GM23338 (cell line): ENCODE measurements at regions not wholly inside any gene's neighbourhood (a gene's known extent, or its start where the extent isn't known, plus 50 kb on each side); places are given as distances from the start of the nearest gene placed in this dataset.

Experiments used
- ATAC-seq: fragments of 200-7000 bp; cut with Tn5 transposase; 3 replicates; pipeline ENCODE4 v1.9.1; 2020
- DNase-seq: peaks from one replicate; pipeline ENCODE4 v3.0.0-alpha.2; 2015; ENCODE audit warnings: low spot score
- H2AFZ ChIP-seq: fragments of 200-600 bp; sonication (generic); 2 replicates; pipeline ENCODE4 v1.8.0; 2016; ENCODE audit warnings: antibody characterized with exemption, mild to moderate bottlenecking, moderate library complexity
- H3F3A ChIP-seq: fragments of 200-600 bp; sonication (generic); replicated peaks from 2 replicates; pipeline ENCODE4 v1.8.0; 2017; ENCODE audit warnings: antibody characterized with exemption, mixed run types, low read depth
- H3K27ac ChIP-seq: fragments of 200-600 bp; sonication (generic); 2 replicates; pipeline ENCODE4 v1.6.1; 2016; ENCODE audit warnings: low read depth
- H3K27me3 ChIP-seq: fragments of 200-600 bp; sonication (generic); 2 replicates; pipeline ENCODE4 v1.8.0; 2016; ENCODE audit warnings: mild to moderate bottlenecking, mixed run types, moderate library complexity; ENCODE audit not compliant: insufficient read depth
- H3K36me3 ChIP-seq: fragments of 200-600 bp; sonication (generic); 2 replicates; pipeline ENCODE4 v1.8.0; 2016; ENCODE audit warnings: mild to moderate bottlenecking; ENCODE audit not compliant: insufficient read depth
- H3K4me1 ChIP-seq: fragments of 200-600 bp; sonication (generic); 2 replicates; pipeline ENCODE4 v1.8.0; 2016; ENCODE audit warnings: mild to moderate bottlenecking, moderate library complexity; ENCODE audit not compliant: insufficient read depth
- H3K4me2 ChIP-seq: fragments of 200-600 bp; sonication (generic); 2 replicates; pipeline ENCODE4 v1.7.1; 2017; ENCODE audit warnings: mixed run types
- H3K4me3 ChIP-seq: fragments of 200-600 bp; sonication (generic); 2 replicates; pipeline ENCODE4 v1.6.1; 2016; ENCODE audit warnings: mixed run types
- H3K79me2 ChIP-seq: fragments of 200-600 bp; sonication (generic); replicated peaks from 2 replicates; pipeline ENCODE4 v1.8.0; 2017; ENCODE audit warnings: mild to moderate bottlenecking; ENCODE audit not compliant: insufficient read depth
- H3K9me2 ChIP-seq: fragments of 200-600 bp; sonication (generic); 2 replicates; pipeline ENCODE4 v1.8.0; 2017; ENCODE audit not compliant: insufficient read depth
- H4K20me1 ChIP-seq: fragments of 200-600 bp; sonication (generic); replicated peaks from 2 replicates; pipeline ENCODE4 v1.8.0; 2017; ENCODE audit warnings: mild to moderate bottlenecking; ENCODE audit not compliant: insufficient read depth
- H3K27ac Mint-ChIP-seq: 2 replicates; pipeline ENCODE4 v1.8.0; 2020; ENCODE audit warnings: inconsistent platforms, mild to moderate bottlenecking, moderate library complexity, mixed read lengths
- H3K27me3 Mint-ChIP-seq: 3 replicates; pipeline ENCODE4 v1.8.0; 2022; ENCODE audit warnings: low read depth, mild to moderate bottlenecking, moderate library complexity, mixed read lengths, inconsistent platforms; ENCODE audit not compliant: insufficient read depth, poor library complexity
- H3K36me3 Mint-ChIP-seq: 3 replicates; pipeline ENCODE4 v1.8.0; 2021; ENCODE audit warnings: low read depth, mild to moderate bottlenecking, inconsistent platforms, moderate library complexity, mixed read lengths
- H3K4me1 Mint-ChIP-seq: 3 replicates; pipeline ENCODE4 v1.8.0; 2020; ENCODE audit warnings: mild to moderate bottlenecking, inconsistent platforms, mixed read lengths
- H3K4me3 Mint-ChIP-seq: 3 replicates; pipeline ENCODE4 v1.8.0; 2021; ENCODE audit warnings: moderate library complexity, mild to moderate bottlenecking, inconsistent platforms, mixed read lengths
- H3K9me3 Mint-ChIP-seq: 3 replicates; pipeline ENCODE4 v1.8.0; 2020; ENCODE audit warnings: moderate library complexity, mild to moderate bottlenecking, inconsistent platforms, mixed read lengths
- CREB1 ChIP-seq: fragments of 250-450 bp; sonication (Bioruptor Pico); IDR thresholded peaks from 2 replicates; pipeline ENCODE4 v1.5.0; 2020; ENCODE audit warnings: low read depth, mild to moderate bottlenecking, moderate library complexity
- EZH2 ChIP-seq: fragments of 200-600 bp; sonication (generic); IDR thresholded peaks from one replicate; pipeline ENCODE4 v1.8.0; 2017; ENCODE audit warnings: antibody characterized with exemption, mild to moderate bottlenecking, low read depth; ENCODE audit not compliant: unreplicated experiment
- EZH2phosphoT487 ChIP-seq: fragments of 200-600 bp; sonication (generic); IDR thresholded peaks from one replicate; pipeline ENCODE4 v1.8.1; 2018; ENCODE audit warnings: antibody characterized with exemption; ENCODE audit not compliant: unreplicated experiment
- STAT1 ChIP-seq: IDR thresholded peaks from one replicate; pipeline ENCODE4 v1.6.1; 2016; ENCODE audit warnings: antibody characterized with exemption; ENCODE audit not compliant: unreplicated experiment
- ZNF114 ChIP-seq: fragments of 250-450 bp; sonication (Bioruptor Pico); IDR thresholded peaks from 2 replicates; pipeline ENCODE4 v1.5.0; 2020; ENCODE audit warnings: mild to moderate bottlenecking, moderate library complexity
- ZNF331 ChIP-seq: fragments of 250-450 bp; sonication (Bioruptor Pico); IDR thresholded peaks from 2 replicates; pipeline ENCODE4 v1.5.0; 2020; ENCODE audit warnings: low read depth, mild to moderate bottlenecking, moderate library complexity
- TF ChIP-seq, protein P1 (sequence below): fragments of 250-450 bp; sonication (Bioruptor Pico); IDR thresholded peaks from 2 replicates; pipeline ENCODE4 v1.5.0; 2020; ENCODE audit warnings: mild to moderate bottlenecking, moderate library complexity
- TF ChIP-seq, protein P2 (sequence below): IDR thresholded peaks from one replicate; pipeline ENCODE4 v1.6.1; 2018; ENCODE audit warnings: antibody characterized with exemption; ENCODE audit not compliant: unreplicated experiment

DNA sequence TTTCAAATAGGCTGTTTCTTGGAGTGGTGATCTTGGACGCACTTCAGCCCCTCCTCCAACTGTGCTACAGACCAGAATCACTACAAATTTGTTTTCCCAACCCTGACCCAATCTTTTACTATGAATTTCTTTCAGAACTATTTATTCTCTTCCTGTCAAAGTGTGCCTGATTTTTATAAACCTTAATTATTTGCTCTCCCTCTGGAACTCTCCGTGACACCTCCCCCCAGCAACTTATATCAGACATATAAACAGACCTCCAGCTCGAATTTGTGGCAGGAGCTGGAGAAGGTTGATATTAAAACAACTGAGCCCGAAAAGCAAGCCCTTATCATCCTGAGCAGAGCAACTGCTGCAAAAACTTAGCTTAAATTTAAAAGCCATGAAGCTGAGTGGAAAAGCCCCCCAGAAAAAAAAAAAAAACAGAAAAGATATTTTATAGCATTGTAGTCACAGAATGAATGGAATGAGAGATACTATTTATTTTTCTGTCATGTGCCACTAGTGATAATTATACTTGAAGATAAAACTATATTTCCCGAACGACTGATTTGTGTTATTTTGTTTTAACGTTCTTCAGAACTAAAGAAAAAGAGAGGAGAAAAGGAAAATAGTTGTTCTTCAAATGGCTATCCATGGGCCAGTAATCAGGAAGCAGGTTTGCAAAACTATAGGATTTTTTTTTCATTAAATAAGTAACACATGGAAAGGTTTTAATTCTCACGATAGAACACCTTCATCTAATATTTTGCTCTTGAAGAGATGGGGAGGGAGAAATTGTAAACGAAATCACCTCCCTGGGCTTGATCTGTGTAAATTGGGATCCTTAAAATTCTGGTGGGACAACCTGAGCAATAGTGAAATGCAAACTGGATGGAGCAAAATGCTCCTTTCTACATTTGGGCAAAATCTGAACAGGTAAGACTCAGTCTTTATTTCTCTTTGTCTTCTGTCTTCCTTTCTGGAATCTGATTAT, 80.8 kb downstream of the NR2F2 start:
- H3K27me3 Mint-ChIP-seq = peaks cover 98% of the 10 kb centered on the region
- DNase-seq = no peak
- H3K4me3 Mint-ChIP-seq = no peak overlapping the region; the same call in 2 of the 3 replicates
- H4K20me1 ChIP-seq = peaks cover 45% of the 10 kb centered on the region
- peaks cover 50% of the 10 kb centered on the region; the same call in 1 of the 2 replicates for H3K4me1 ChIP-seq
- peaks cover 27% of the 10 kb centered on the region for H3F3A ChIP-seq
- no peaks in the 10 kb centered on the region for H3K9me2 ChIP-seq
- no peak overlapping the region for H3K4me3 ChIP-seq
- H3K9me3 Mint-ChIP-seq = peaks cover 5% of the 10 kb centered on the region; the same call in 2 of the 3 replicates
- peaks cover 100% of the 10 kb centered on the region for H3K27me3 ChIP-seq
- H3K36me3 Mint-ChIP-seq = no peaks in the 10 kb centered on the region
- H3K4me1 Mint-ChIP-seq = peaks cover 26% of the 10 kb centered on the region
- TF ChIP-seq ZNF114 (no peak), EZH2 (peak; percentile 11)
- no peaks in the 10 kb centered on the region for H3K36me3 ChIP-seq
- H3K4me2 ChIP-seq = no peak overlapping the region
- no peak overlapping the region for H2AFZ ChIP-seq
- H3K79me2 ChIP-seq = no peaks in the 10 kb centered on the region
- ATAC-seq = no peak
- H3K27ac ChIP-seq = no peak overlapping the region
- no peak overlapping the region for H3K27ac Mint-ChIP-seq

DNA sequence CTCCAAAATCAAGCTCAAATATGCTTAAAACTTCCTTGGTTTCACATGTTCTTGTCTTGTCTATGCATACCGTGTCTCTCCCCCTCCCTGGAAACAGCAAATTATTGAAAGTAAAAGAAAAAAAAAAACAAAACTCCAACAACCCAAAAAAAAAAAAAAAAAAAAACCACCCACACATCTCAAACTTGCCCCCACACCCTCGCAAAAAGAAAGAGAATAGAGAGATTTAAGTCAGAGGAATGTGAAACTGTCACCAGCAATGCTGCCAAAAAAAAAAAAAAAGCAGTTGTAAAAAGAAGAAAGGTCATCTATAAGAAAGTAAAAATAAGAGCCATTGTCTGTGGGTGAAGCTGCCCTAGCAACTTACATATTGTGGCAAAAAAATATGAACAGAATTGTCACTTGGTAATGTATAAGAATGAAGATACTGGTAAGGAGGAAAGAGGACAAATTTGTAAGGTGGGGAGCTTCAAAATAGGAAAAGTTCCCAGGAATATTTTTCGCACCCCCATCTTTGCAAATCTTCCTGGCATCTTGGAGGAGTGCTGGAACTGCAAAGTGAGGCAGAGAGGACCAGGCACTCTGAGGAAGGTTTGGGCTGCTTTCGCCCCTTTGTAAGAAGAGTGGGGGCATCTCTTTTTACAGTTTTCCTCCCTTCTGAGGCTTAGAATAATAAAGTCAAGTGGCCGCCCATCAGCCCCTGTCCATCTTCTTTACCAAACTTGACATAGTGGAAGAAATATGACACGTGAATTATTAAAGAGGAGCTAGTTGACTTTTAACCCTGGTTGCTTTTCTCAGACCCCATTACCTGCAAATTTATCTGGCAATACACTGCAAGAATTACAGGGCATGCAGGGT, 81.8 kb downstream of the NR2F2 start:
- peaks cover 45% of the 10 kb centered on the region for H4K20me1 ChIP-seq
- H3K9me2 ChIP-seq = no peaks in the 10 kb centered on the region
- ATAC-seq (no peak), DNase-seq (no peak)
- H3K4me1 Mint-ChIP-seq = peaks cover 28% of the 10 kb centered on the region
- H3K27me3 Mint-ChIP-seq = peaks cover 98% of the 10 kb centered on the region
- H3F3A ChIP-seq = peaks cover 27% of the 10 kb centered on the region
- H2AFZ ChIP-seq = no peak overlapping the region
- no peak overlapping the region for H3K4me2 ChIP-seq
- H3K4me3 Mint-ChIP-seq = no peak overlapping the region
- peaks cover 54% of the 10 kb centered on the region; the same call in 1 of the 2 replicates for H3K4me1 ChIP-seq
- no peaks in the 10 kb centered on the region for H3K36me3 ChIP-seq
- H3K36me3 Mint-ChIP-seq = no peaks in the 10 kb centered on the region
- peaks cover 5% of the 10 kb centered on the region; the same call in 2 of the 3 replicates for H3K9me3 Mint-ChIP-seq
- H3K79me2 ChIP-seq = no peaks in the 10 kb centered on the region
- no peak overlapping the region for H3K27ac Mint-ChIP-seq
- peaks cover 100% of the 10 kb centered on the region for H3K27me3 ChIP-seq
- no peak overlapping the region for H3K27ac ChIP-seq
- no peak overlapping the region for H3K4me3 ChIP-seq
- no peak for TF ChIP-seq ZNF114
- no peak for TF ChIP-seq ZNF331 (CRISPR knock-in tag)
- TF ChIP-seq STAT1 = no peak
- peak; percentile 77 for TF ChIP-seq EZH2
- TF ChIP-seq, protein P1, sequence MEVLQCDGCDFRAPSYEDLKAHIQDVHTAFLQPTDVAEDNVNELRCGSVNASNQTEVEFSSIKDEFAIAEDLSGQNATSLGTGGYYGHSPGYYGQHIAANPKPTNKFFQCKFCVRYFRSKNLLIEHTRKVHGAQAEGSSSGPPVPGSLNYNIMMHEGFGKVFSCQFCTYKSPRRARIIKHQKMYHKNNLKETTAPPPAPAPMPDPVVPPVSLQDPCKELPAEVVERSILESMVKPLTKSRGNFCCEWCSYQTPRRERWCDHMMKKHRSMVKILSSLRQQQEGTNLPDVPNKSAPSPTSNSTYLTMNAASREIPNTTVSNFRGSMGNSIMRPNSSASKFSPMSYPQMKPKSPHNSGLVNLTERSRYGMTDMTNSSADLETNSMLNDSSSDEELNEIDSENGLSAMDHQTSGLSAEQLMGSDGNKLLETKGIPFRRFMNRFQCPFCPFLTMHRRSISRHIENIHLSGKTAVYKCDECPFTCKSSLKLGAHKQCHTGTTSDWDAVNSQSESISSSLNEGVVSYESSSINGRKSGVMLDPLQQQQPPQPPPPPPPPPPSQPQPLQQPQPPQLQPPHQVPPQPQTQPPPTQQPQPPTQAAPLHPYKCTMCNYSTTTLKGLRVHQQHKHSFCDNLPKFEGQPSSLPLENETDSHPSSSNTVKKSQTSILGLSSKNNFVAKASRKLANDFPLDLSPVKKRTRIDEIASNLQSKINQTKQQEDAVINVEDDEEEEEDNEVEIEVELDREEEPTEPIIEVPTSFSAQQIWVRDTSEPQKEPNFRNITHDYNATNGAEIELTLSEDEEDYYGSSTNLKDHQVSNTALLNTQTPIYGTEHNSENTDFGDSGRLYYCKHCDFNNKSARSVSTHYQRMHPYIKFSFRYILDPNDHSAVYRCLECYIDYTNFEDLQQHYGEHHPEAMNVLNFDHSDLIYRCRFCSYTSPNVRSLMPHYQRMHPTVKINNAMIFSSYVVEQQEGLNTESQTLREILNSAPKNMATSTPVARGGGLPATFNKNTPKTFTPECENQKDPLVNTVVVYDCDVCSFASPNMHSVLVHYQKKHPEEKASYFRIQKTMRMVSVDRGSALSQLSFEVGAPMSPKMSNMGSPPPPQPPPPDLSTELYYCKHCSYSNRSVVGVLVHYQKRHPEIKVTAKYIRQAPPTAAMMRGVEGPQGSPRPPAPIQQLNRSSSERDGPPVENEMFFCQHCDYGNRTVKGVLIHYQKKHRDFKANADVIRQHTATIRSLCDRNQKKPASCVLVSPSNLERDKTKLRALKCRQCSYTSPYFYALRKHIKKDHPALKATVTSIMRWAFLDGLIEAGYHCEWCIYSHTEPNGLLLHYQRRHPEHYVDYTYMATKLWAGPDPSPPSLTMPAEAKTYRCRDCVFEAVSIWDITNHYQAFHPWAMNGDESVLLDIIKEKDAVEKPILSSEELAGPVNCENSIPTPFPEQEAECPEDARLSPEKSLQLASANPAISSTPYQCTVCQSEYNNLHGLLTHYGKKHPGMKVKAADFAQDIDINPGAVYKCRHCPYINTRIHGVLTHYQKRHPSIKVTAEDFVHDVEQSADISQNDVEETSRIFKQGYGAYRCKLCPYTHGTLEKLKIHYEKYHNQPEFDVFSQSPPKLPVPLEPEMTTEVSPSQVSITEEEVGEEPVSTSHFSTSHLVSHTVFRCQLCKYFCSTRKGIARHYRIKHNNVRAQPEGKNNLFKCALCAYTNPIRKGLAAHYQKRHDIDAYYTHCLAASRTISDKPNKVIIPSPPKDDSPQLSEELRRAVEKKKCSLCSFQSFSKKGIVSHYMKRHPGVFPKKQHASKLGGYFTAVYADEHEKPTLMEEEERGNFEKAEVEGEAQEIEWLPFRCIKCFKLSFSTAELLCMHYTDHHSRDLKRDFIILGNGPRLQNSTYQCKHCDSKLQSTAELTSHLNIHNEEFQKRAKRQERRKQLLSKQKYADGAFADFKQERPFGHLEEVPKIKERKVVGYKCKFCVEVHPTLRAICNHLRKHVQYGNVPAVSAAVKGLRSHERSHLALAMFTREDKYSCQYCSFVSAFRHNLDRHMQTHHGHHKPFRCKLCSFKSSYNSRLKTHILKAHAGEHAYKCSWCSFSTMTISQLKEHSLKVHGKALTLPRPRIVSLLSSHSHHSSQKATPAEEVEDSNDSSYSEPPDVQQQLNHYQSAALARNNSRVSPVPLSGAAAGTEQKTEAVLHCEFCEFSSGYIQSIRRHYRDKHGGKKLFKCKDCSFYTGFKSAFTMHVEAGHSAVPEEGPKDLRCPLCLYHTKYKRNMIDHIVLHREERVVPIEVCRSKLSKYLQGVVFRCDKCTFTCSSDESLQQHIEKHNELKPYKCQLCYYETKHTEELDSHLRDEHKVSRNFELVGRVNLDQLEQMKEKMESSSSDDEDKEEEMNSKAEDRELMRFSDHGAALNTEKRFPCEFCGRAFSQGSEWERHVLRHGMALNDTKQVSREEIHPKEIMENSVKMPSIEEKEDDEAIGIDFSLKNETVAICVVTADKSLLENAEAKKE (CRISPR knock-in tag) = no peak
- no peak for TF ChIP-seq CREB1 (CRISPR knock-in tag)
- TF ChIP-seq, protein P2, sequence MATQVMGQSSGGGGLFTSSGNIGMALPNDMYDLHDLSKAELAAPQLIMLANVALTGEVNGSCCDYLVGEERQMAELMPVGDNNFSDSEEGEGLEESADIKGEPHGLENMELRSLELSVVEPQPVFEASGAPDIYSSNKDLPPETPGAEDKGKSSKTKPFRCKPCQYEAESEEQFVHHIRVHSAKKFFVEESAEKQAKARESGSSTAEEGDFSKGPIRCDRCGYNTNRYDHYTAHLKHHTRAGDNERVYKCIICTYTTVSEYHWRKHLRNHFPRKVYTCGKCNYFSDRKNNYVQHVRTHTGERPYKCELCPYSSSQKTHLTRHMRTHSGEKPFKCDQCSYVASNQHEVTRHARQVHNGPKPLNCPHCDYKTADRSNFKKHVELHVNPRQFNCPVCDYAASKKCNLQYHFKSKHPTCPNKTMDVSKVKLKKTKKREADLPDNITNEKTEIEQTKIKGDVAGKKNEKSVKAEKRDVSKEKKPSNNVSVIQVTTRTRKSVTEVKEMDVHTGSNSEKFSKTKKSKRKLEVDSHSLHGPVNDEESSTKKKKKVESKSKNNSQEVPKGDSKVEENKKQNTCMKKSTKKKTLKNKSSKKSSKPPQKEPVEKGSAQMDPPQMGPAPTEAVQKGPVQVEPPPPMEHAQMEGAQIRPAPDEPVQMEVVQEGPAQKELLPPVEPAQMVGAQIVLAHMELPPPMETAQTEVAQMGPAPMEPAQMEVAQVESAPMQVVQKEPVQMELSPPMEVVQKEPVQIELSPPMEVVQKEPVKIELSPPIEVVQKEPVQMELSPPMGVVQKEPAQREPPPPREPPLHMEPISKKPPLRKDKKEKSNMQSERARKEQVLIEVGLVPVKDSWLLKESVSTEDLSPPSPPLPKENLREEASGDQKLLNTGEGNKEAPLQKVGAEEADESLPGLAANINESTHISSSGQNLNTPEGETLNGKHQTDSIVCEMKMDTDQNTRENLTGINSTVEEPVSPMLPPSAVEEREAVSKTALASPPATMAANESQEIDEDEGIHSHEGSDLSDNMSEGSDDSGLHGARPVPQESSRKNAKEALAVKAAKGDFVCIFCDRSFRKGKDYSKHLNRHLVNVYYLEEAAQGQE = no peak
- TF ChIP-seq EZH2phosphoT487 = no peak
